ENCODE measurements at regions not wholly inside any gene's neighbourhood (a gene's known extent, or its start where the extent isn't known, plus 50 kb on each side); places are given as distances from the start of the nearest gene placed in this dataset.

DNA sequence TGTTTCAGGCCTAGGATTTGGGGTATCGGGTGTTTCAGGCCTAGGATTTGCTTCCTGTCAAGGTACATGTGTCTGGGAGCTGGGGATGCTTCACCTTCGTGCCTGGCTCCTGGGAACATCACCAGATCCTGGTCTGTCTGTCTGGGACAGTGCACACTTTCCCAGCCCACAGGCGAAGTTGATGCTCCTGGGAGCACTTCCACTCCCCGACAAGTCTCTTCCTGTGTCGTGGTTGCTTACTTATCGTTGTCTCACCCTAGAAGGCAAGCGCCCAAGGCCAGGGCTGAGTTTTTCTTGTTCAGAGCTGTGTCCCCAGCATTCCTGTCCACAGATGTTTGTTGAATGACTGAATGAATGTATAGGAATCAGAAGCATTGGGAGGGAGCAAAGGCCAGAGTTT is 71.5 kb downstream of the LINC01488 start:
- TF ChIP-seq POLR2A (IDR thresholded peaks at IDR 0.05; ENCODE audit: low read depth, low read length) (no peak), SMC3 (IDR thresholded peaks at IDR 0.05; ENCODE audit: low read depth, low read length) (no peak), RCOR1 (IDR thresholded peaks at IDR 0.05; ENCODE audit: insufficient replicate concordance, low read length) (no peak), MAFK (IDR thresholded peaks at IDR 0.05; ENCODE audit: low read depth, low read length) (no peak), RFX5 (IDR thresholded peaks at IDR 0.05; ENCODE audit: low read depth, low read length) (no peak), CEBPB (IDR thresholded peaks at IDR 0.05; ENCODE audit: low read depth, low read length) (no peak), BHLHE40 (IDR thresholded peaks at IDR 0.05; ENCODE audit: low read depth, low read length) (no peak), FOS (IDR thresholded peaks at IDR 0.05; ENCODE audit: low read depth, low read length) (no peak), NFE2L2 (IDR thresholded peaks at IDR 0.05; ENCODE audit: low read depth, low read length) (no peak), RAD21 (IDR thresholded peaks at IDR 0.05; ENCODE audit: low read length) (no peak)
- TF ChIP-seq, protein P1, sequence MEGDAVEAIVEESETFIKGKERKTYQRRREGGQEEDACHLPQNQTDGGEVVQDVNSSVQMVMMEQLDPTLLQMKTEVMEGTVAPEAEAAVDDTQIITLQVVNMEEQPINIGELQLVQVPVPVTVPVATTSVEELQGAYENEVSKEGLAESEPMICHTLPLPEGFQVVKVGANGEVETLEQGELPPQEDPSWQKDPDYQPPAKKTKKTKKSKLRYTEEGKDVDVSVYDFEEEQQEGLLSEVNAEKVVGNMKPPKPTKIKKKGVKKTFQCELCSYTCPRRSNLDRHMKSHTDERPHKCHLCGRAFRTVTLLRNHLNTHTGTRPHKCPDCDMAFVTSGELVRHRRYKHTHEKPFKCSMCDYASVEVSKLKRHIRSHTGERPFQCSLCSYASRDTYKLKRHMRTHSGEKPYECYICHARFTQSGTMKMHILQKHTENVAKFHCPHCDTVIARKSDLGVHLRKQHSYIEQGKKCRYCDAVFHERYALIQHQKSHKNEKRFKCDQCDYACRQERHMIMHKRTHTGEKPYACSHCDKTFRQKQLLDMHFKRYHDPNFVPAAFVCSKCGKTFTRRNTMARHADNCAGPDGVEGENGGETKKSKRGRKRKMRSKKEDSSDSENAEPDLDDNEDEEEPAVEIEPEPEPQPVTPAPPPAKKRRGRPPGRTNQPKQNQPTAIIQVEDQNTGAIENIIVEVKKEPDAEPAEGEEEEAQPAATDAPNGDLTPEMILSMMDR (conservative IDR thresholded peaks at IDR 0.05; ENCODE audit: low read depth, low read length), result no peak
- TF ChIP-seq, protein P2, sequence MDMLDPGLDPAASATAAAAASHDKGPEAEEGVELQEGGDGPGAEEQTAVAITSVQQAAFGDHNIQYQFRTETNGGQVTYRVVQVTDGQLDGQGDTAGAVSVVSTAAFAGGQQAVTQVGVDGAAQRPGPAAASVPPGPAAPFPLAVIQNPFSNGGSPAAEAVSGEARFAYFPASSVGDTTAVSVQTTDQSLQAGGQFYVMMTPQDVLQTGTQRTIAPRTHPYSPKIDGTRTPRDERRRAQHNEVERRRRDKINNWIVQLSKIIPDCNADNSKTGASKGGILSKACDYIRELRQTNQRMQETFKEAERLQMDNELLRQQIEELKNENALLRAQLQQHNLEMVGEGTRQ (IDR thresholded peaks at IDR 0.05; ENCODE audit: low read depth, low read length), result no peak

Data from IMR-90 (cell line).